HG03025 (cell line): ENCODE measurements at regions not wholly inside any gene's neighbourhood (a gene's known extent, or its start where the extent isn't known, plus 50 kb on each side); places are given as distances from the start of the nearest gene placed in this dataset.
"Not testable (repeated sequence)": the region's sequence is repeated elsewhere in the genome, so short reads cannot be mapped to it uniquely, and the experiment has no call there.

Experiments used
- ATAC-seq: cut with Tn5 transposase; IDR thresholded peaks from one replicate; pipeline ENCODE4 v1.9.1; 2021; ENCODE audit warnings: mild to moderate bottlenecking, moderate library complexity; ENCODE audit not compliant: unreplicated experiment, low FRiP score

DNA sequence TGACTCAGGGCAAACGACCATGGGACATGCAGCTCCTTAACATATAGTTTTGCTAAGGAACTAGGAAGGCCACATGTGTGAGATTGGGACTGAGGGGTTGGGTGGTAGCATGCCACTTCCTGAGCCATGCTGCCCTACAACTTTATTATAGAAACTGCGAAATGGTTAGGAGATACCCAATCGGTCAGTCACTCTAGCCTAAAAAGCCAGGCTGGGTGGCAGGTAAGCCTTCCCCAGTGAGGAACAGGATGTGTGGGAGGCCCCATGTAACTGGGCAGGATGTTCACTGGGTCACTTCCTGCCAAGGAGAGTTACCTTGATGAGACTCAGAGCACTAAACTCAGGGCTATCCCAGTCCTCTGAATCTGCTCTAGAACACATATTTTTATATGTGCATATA is 123.5 kb downstream of the MAP3K7 start:
- ATAC-seq = no peak

DNA sequence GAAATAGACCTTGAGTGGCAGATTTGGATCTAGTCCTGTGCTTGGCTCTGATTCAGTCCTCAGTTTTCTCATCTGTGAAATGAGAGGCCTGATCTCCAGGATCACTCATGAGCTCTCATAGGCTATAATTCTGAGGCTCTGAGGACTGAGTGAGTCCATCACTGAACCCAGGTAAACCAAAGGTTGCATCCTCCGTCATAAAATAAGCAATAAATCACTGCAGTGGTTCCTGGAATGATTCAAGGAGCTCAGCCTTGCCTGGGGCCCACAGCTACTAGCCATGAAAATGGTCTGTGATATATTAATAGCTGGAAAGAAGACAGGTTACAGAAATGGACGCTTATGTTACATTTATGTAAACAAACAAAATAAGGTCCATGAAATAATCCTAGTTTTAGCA is 124.8 kb downstream of the MAP3K7 start:
- ATAC-seq = no peak

DNA sequence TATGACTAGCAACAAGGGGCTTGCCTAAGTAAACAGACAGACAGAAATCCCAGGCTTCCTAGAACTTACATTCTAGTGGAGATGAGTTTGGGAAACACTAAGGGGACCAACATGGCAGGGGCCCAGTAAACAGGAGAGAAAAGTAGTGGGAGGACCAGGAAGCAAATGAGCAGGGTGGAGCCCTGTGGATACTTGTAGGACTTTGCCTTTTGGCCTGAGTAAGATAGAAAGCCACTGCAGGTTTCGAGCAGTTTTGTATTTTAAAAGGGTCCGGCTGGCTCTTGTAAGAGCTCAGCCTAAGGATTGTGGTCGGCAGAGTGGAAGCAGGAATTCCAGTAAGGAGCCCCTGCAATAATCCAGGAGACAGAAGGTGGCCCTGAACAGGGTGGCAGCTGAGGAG is 125.5 kb downstream of the MAP3K7 start:
- no peak for ATAC-seq

DNA sequence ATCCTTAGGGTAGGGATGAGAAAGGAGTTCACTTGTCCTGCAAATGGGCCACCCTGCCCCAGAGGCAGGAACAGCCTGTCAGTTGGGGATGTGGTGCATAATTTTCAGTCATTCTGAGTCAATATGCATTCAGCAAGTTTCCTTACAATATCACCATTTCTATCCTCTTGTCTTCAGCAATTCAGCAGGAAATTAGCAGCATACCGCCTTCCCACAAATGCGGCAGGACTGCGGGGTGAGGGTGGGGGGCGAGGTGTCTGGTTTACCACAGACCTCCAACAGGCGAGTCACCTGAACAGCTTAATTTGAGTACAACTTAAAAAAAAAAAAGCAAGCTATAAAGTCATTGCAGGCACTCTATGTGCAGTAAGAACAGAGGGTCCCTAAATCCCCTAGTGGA is 126.8 kb downstream of the MAP3K7 start:
- no peak for ATAC-seq

DNA sequence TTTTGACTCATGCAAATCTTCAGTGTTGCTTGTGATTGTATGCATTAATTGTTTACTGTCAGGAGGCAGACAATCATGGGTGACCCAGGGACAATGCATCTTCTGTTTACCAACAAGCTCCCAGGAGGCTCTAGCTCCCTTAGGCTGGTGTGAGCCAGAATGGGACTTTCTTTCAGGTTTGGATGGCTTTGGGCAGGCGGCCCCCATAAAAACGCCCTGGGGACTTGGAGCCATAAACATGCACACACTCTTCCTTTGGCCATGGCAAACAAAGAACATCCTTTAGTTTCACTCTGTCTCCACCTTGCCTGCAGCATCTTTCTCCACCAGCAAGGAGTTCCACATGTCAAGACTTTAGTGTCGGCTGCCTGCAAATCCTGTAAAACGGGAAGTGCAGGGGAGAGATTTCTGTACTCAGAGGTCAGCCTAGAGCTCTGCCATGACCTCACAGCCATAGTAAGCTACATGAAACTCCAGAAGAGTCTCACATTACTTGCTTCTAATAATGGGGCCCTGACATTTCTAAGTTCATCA is 127.6 kb downstream of the MAP3K7 start:
- ATAC-seq = no peak

DNA sequence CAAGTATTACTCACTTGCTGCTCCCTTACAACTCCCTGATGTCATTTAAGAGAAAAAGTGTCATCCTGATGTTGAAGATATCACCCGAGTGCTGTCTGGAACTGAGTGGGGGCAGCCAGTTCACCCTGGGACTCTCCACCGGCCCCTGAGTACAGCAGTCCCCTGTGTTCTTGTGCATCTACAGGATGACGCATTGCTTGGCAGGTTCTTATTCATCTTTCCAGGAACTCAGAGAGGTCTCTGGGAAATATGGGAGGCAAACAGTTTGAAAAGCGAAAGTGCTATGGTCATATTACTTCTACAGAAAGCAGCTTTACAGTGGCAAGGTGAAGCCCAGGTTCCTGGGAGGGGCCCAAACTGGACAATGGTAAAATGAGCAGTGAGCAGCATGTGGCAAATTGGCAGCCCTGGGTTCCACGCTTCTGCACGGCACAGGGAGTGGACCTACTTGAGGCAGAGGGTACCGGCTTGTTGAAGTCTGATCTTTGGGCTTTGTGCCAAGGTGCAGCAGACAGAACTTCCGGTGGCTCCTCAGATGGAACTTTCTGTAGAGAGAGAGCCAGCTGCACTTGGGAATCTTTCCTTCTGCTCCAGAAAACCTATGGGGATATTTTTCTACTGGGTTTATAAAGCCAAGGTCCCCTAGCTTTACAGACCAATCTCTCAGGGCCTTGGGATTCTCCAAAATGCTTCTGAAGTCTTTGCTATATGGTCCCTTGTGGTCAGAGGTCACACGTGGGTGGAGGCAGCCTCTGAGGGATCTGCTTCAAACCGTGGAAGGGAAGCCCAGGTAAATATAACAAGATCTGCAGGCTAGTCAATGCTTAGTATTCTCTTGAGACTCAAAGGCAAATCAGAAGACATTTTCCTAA is 128.3 kb downstream of the MAP3K7 start:
- no peak for ATAC-seq

DNA sequence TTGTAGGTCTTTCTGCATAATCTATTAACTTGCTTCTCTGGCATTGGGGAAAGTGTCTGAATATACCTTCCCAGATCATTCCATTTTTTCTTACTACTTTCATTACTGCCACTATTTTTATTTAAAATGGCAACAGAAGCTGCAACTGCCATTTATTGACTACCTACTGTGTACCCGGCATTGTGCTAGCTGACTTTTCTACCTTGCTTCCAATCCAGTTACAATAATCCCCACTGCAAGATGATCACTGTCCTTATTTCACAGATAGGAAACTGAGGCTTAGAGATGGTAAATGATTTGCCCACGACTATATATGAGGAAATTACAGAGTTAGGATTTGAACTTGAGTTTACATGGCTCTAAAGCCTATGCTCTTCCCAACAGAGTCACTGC is 129.0 kb downstream of the MAP3K7 start:
- ATAC-seq = no peak

DNA sequence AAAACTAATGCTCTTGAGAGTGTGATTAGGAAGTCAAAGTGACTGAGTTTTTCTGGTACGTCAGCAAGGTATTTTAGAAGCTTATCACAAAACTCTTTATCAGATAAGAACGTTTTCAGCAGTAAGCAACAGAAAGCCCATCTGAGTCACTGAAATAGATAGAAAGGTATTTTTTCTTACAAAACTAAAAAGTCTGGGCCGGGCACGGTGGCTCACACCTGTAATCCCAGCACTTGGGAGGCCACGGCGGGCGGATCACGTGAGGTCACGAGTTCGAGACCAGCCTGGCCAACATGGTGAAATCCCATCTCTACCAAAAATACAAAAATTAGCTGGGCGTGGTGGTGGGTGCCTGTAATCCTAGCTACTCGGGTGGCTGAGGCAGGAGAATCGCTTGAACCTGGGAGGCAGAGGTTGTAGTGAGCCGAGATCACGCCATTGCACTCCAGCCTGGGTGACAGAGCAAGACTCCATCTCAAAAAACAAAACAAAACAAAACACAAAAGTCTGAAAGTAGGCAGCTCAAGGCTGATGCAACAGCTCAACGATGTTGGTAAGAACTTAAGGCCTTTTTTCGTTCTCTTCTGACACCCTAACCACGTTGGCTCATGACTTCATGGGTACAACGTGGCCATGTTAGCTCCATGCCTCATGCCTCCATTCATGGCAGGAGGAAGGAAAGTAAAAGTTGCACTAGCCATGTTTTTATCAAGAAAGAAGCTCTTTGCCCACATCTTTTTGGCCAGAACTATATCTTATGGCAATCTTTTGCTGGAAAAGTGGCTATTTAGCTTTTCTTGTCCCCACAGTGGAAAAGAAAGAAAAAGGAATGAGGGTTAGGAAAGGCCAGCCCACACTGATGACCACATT is 129.6 kb downstream of the MAP3K7 start:
- not testable (repeated sequence) for ATAC-seq

DNA sequence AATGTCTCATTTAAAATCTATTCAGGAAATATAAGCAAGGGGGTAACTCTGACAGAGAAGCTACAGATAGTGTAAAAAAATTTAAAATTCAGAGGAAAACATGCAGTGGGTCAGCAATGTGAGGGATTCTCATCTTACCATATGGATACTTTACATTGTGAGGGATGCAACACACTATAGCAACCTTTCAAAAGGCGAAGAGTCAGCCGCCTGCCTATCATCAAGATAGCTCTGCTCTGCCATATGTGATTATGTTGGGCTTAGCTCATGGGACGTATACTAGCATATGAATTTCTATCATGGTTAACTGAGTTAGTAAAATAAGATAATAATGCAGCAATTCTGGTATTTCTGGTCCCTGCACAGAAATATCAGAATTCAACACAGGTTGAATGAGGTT is 130.9 kb downstream of the MAP3K7 start:
- ATAC-seq = no peak

DNA sequence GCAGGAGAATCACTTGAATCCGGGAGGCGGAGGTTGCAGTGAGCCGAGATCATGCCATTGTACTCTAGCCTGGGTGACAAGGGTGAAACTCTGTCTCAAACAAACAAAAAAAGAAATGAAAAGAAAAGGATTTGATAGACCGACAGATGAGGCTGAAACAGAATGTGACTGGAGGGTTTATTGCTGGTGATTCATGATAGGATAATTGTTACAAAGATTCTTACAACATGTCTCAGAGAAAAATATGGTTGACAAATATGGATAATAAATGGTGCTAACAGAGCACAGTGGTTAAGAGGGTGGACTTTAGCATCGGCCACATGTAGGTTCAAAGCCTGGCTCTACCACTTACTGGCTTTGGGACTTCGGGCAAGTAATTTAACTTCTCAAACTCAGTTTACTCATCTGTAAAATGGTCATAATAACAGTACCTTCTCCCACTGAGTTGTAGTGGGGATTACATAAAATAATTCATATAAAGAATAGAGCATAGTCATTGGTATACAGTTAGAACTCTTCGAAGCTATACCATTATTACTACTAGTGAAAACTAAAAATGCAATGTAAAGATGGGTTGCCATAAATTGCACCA is 131.9 kb downstream of the MAP3K7 start:
- ATAC-seq = no peak

DNA sequence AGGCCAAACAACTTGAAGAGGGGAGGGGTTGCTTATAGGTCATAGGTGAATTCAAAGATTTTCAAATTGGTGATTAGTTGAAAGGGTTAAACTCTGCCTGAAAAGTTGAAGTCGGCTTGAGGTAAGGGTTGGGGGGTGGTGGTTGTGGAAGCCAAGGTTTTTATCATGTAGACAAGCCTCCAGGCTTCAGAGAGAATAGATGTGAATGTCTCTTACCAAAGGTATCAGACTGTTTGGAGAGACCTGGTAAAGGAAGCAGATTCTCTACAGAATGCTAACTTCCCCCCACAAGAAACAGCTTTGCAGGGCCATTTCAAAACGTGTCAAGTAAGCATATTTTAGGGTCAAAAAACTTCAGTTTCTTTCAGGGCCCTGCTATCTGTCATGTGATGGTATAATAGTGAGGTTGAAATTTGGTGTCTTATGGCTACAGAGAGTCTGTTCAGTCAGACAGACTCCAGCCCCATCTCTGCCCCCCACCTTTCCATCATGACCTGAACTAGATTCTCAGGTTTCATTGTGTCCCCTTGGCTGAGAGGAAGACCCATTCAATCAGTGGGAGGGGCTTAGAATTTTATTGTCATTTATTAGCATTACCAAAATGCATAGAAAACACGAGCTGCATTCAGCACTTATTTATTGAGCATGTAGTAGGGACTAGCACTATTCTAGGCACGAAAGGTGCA is 136.5 kb downstream of the MAP3K7 start:
- no peak for ATAC-seq

DNA sequence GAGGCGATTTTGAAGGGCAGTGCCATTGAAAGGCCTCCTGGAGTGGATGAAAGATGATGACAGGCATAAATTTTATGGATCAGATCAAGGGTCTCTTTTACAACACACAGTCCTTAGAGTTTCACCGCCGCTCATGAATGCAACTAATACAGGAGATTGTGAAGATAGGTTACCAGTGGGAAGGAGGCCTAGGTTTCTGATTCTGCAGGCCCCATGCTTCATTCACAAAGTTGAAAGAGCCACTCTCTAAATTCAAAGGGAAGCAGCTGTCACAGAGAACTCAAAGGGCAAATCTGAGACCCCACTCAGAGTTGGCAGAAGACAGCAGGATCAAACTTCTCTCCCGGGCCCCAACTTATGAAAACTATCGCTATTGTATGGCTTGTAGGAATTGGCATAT is 137.6 kb downstream of the MAP3K7 start:
- ATAC-seq = no peak

DNA sequence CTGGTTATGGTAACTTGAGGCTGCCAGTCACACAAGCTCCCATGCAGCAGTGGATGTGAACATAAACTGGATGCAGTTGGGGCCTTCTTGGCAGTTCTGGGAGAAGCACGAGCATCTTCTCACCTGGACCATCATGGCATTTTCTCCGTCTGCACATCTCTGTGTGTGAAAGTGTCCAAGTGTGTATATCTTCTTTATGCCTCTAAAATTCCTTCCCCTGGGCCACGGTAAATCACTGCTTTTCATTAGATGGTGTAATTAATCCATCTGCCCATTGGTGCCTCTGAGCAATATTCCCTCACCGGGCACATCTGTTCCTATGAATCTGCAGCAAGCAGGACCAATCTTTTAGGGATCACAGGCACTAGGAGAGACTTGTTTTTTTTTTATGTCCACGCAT is 138.0 kb downstream of the MAP3K7 start:
- ATAC-seq = no peak

DNA sequence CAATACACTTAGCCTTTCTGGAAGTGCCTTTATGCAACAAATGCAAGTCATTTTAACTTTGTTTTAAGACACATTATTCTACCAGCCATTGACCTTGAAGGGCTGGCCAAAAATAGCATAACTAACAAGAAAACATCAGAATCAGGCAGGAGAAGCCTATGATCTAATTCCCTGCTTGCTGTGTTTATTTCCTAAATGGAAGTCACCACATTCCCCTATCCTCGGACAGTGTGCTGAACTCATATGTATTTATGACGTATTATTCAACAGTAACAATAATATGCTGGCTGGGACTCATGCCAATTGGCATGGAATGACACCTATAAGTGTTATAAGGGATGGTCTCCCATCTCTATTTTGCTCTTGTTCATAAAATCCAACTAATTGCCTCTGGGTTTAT is 140.7 kb downstream of the MAP3K7 start:
- no peak for ATAC-seq

DNA sequence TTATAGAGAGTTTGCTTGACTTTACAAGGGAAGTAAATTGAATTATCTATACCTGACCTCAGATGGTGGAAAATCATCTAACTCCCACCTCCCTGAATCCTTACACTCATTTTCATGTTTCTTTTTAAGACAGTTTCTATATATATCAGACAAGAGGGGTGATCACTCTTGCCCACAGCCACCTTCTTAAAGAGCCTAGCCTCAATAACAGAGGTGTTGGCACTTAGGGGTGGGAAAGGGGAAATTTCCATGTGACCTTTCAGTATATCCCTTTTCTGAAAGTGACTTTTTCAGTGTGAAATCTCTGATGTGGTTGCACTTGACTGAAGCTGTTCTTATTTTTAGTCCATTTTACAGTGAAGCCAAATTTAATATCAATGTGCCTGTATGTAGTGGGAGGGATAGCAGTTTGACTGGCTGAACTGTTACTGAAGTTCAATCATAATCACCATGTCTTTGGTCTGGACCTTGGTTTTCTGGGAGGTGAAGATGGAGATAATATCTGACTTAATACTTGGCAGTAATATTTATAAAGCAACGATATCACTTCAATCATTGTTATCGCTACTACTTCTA is 141.3 kb downstream of the MAP3K7 start:
- ATAC-seq = no peak

DNA sequence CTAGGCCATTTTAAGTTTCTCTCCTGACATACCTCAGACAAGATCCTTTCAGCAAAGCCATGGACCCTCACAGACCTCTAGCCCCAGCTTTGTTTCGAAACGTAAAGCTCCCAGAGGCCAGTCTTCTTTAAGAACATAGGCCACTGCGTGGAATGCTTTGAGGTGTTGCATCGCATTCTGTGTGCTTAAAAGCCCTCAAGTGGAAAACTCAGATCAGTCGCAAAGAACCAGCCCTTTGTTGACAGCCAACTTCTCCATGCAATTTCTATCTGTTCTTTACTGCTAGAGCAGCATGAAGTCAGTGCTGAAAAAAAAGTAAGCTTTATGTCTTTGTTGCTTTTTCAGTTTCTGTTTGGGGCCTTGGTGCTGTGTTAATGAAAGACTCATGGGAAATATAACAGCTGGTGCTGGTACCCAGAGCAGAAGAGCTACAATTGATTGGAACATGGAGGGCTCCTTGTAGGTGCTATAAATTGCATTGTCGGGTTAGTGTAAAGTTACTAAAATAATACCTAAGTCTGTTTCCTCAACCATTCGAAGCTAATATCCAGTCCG is 142.6 kb downstream of the MAP3K7 start:
- no peak for ATAC-seq

DNA sequence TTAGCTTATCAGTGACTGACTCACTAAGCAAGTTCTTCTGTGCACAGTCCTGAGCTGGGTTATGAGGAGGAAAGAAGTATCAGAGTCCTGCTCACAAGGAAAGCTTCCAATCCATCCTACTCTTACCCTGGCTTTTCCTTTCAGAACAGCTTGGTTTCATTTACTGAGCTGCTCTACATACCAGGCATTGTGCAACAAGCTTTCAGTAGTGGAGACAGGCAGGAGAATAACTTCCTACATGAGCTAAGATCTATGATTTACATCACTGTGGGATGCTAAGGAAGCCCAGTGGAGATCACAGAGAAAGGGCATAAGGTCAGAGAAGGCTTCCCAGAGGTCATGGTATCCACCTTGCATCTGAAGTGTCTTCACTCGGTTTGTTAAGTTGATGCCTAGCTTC is 144.5 kb downstream of the MAP3K7 start:
- ATAC-seq = no peak

DNA sequence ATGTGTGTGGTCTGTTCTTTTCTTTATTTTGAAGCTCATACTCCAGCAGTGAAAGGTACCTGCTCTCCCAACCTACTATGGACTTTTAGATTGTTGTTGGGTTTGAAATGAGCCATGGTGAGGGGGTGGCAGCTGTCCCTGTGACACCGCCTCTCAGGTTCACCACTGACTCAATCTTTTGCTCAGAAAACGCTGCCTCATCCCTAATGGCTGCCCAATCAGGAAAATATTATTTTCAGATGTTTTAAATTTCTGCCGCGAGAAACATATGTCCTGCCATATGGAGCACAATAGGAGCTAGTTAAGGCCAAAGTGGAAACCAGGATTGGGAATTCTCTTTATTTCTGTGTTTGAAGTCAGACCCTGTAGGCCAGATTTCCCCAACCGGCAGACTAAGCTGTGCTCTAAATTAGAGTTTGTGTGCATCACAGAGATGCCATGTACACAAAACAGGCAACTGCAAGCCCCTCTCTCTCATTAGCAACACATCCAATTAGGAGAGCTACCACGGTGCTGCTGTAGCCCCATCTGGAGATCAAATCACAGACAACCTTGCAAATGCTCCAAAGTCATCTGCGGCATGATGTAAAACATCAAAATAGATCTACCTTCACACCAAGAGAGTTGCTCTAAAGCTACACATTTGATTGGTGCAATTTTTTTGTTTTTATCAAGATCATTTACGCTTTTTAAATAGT is 144.1 kb upstream of the BACH2 start:
- no peak for ATAC-seq

DNA sequence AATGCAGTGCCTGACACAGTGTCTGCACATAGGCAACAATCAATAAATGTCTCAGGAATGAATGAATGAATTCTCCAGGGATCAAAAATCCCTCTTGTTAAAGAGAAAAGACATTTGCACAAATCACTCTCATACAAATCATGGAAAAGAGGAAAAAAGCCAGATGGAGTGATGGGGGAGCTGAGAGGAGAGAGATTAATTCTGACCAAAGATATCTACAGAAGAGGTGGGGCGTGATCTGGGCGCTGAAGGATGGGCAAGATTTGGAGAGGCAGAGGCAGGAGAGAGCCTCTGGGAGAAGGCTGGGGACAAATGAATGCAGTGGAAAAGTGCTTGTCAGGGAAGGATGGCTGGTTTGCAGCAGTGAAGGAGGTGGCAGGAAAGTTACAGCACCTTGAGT is 142.9 kb upstream of the BACH2 start:
- ATAC-seq = no peak
